H1 (cell line): ENCODE measurements at regions not wholly inside any gene's neighbourhood (a gene's known extent, or its start where the extent isn't known, plus 50 kb on each side); places are given as distances from the start of the nearest gene placed in this dataset.

Experiments used
- CTCF ChIA-PET: fragments of 300-600 bp; sonication (Branson Sonifier 250); formaldehyde crosslinking; loops from one replicate; lab custom pipeline; 2021; ENCODE audit not compliant: partially characterized antibody; lab: Charles Lee
- POLR2A ChIA-PET: fragments of 300-600 bp; sonication (Branson Sonifier 250); formaldehyde crosslinking; loops from one replicate; lab custom pipeline; 2021; ENCODE audit warnings: inconsistent platforms; ENCODE audit not compliant: partially characterized antibody; lab: Charles Lee
- DNase-seq, 2 experiments: peaks; one replicate each; pipeline versions ENCODE4 v3.0.0 to v3.0.0-alpha.2; 2010 to 2022; ENCODE audit warnings: low spot score in 2 of 2, low read depth in 1 of 2, mixed read lengths in 1 of 2
- FAIRE-seq: peaks from 2 replicates; lab custom pipeline; 2011; peaks lifted over from hg19 to GRCh38; lab: Jason Lieb, UNC
- H2AFZ ChIP-seq: 2 replicates; pipeline ENCODE4 v1.8.1; 2012; ENCODE audit warnings: low read length, inconsistent platforms
- H2AK5ac ChIP-seq: 2 replicates; pipeline ENCODE4 v1.6.1; 2013; ENCODE audit warnings: low read depth, low read length
- H2BK120ac ChIP-seq: replicated peaks from 2 replicates; pipeline ENCODE3; 2013; ENCODE audit warnings: low read depth, low read length, inconsistent platforms
- H2BK12ac ChIP-seq: 2 replicates; pipeline ENCODE4 v1.6.1; 2013; ENCODE audit warnings: low read depth, low read length
- H2BK15ac ChIP-seq: 2 replicates; pipeline ENCODE4 v1.6.1; 2013; ENCODE audit warnings: low read length
- H2BK20ac ChIP-seq: 2 replicates; pipeline ENCODE4 v1.6.1; 2013; ENCODE audit warnings: low read length
- H2BK5ac ChIP-seq: 2 replicates; pipeline ENCODE4 v1.6.1; 2013; ENCODE audit warnings: low read depth, low read length
- H3K14ac ChIP-seq: 2 replicates; pipeline ENCODE4 v1.6.1; 2013; ENCODE audit warnings: inconsistent platforms; ENCODE audit not compliant: insufficient read length
- H3K18ac ChIP-seq: 2 replicates; pipeline ENCODE4 v1.6.1; 2013; ENCODE audit warnings: low read length; ENCODE audit errors: extremely low read depth
- H3K23ac ChIP-seq: 2 replicates; pipeline ENCODE4 v1.6.1; 2013; ENCODE audit warnings: inconsistent platforms; ENCODE audit not compliant: insufficient read length
- H3K23me2 ChIP-seq: 2 replicates; pipeline ENCODE4 v1.6.1; 2013; ENCODE audit warnings: low read depth, low read length
- H3K27ac ChIP-seq: 2 replicates; pipeline ENCODE4 v1.6.1; 2011; ENCODE audit warnings: low read depth, low read length, inconsistent platforms
- H3K27me3 ChIP-seq, 4 experiments: replicated peaks in 1 of 4; 1 replicate in 1 of 4; 2 replicates in 3 of 4; pipeline versions ENCODE4 v1.6.1 to v1.8.1; 2011 to 2013; ENCODE audit warnings: low read length in 3 of 4, mild to moderate bottlenecking in 3 of 4, inconsistent platforms in 2 of 4, mixed read lengths in 2 of 4, moderate library complexity in 1 of 4; ENCODE audit not compliant: control insufficient read depth in 3 of 4, insufficient read depth in 3 of 4; ENCODE audit errors: extremely low read depth in 1 of 4
- H3K36me3 ChIP-seq, 4 experiments: 2 replicates each; pipeline versions ENCODE4 v1.6.1 to v1.8.1; 2011 to 2013; ENCODE audit warnings: mild to moderate bottlenecking in 4 of 4, low read length in 3 of 4, moderate library complexity in 2 of 4, control low read depth in 1 of 4, inconsistent platforms in 1 of 4; ENCODE audit not compliant: insufficient read depth in 4 of 4, control insufficient read depth in 2 of 4
- H3K4ac ChIP-seq: replicated peaks from 2 replicates; pipeline ENCODE3; 2013; ENCODE audit warnings: low read length, low read depth, mixed read lengths, inconsistent platforms; ENCODE audit not compliant: insufficient read length
- H3K4me1 ChIP-seq, 4 experiments: replicated peaks in 1 of 4; 1 replicate in 1 of 4; 2 replicates in 3 of 4; pipeline versions ENCODE4 v1.6.1 to v1.8.1; 2011 to 2013; ENCODE audit warnings: low read length in 3 of 4, inconsistent platforms in 2 of 4, mixed read lengths in 1 of 4; ENCODE audit not compliant: insufficient read depth in 4 of 4, control insufficient read depth in 3 of 4
- H3K4me2 ChIP-seq, 2 experiments: 2 replicates each; pipeline versions ENCODE4 v1.6.1 to v1.8.1; 2011 to 2013; ENCODE audit warnings: low read depth in 2 of 2, low read length in 2 of 2, control low read depth in 1 of 2, inconsistent platforms in 1 of 2, mild to moderate bottlenecking in 1 of 2; ENCODE audit not compliant: insufficient read depth in 1 of 2
- H3K4me3 ChIP-seq, 4 experiments: fragments of 200-600, 300-600 bp in 1 of 4; sonication (generic), shearing (Covaris generic), sonication (Bioruptor Twin) in 1 of 4; 2 replicates each; pipeline versions ENCODE4 v1.5.1 to v1.8.1; 2011 to 2016; ENCODE audit warnings: low read length in 4 of 4, low read depth in 3 of 4, control low read depth in 2 of 4, inconsistent platforms in 2 of 4, mild to moderate bottlenecking in 2 of 4, mixed read lengths in 1 of 4, moderate library complexity in 1 of 4; ENCODE audit not compliant: insufficient read depth in 2 of 4; ENCODE audit errors: extremely low read depth in 1 of 4
- H3K56ac ChIP-seq: replicated peaks from 2 replicates; pipeline ENCODE3; 2013; ENCODE audit warnings: low read depth, mild to moderate bottlenecking, mixed read lengths, low read length, inconsistent platforms; ENCODE audit not compliant: insufficient read length
- H3K79me1 ChIP-seq: 2 replicates; pipeline ENCODE4 v1.6.1; 2013; ENCODE audit warnings: low read depth, low read length, control low read depth
- H3K79me2 ChIP-seq, 2 experiments: 2 replicates each; pipeline versions ENCODE4 v1.6.1 to v1.8.1; 2012 to 2013; ENCODE audit warnings: low read length in 2 of 2, mild to moderate bottlenecking in 2 of 2, inconsistent platforms in 1 of 2; ENCODE audit not compliant: insufficient read depth in 2 of 2, control insufficient read depth in 1 of 2
- H3K9ac ChIP-seq, 4 experiments: replicated peaks in 1 of 4; 1 replicate in 1 of 4; 2 replicates in 3 of 4; pipeline versions ENCODE4 v1.6.1 to v1.8.1; 2011 to 2013; ENCODE audit warnings: low read depth in 3 of 4, low read length in 3 of 4, control low read depth in 2 of 4, mild to moderate bottlenecking in 2 of 4, moderate library complexity in 2 of 4, inconsistent platforms in 1 of 4; ENCODE audit errors: extremely low read depth in 1 of 4
- H3K9me3 ChIP-seq, 2 experiments: 2 replicates each; pipeline versions ENCODE4 v1.6.1 to v1.8.1; 2012 to 2013; ENCODE audit warnings: mild to moderate bottlenecking in 2 of 2, moderate library complexity in 2 of 2, control low read depth in 1 of 2, inconsistent platforms in 1 of 2, low read depth in 1 of 2, low read length in 1 of 2, mixed read lengths in 1 of 2; ENCODE audit not compliant: insufficient read depth in 2 of 2
- H4K20me1 ChIP-seq, 2 experiments: replicated peaks in 1 of 2; 2 replicates each; pipeline versions ENCODE3 to v1.8.1; 2011 to 2013; ENCODE audit warnings: inconsistent platforms in 2 of 2, low read length in 2 of 2, mild to moderate bottlenecking in 1 of 2; ENCODE audit not compliant: insufficient read depth in 2 of 2, control insufficient read depth in 1 of 2
- H4K5ac ChIP-seq: 2 replicates; pipeline ENCODE4 v1.6.1; 2013; ENCODE audit warnings: low read length, low read depth, mixed read lengths, inconsistent platforms; ENCODE audit not compliant: insufficient read length
- H4K8ac ChIP-seq: 2 replicates; pipeline ENCODE4 v1.8.0; 2013; ENCODE audit warnings: mild to moderate bottlenecking, moderate library complexity, low read length, inconsistent platforms; ENCODE audit not compliant: insufficient read depth; ENCODE audit errors: extremely low read depth
- H4K91ac ChIP-seq: replicated peaks from 2 replicates; pipeline ENCODE3; 2013; ENCODE audit warnings: low read length, mixed read lengths, inconsistent platforms; ENCODE audit not compliant: insufficient read length
- CBX8 ChIP-seq: fragments of 300-800, 300-1000 bp; sonication (generic); IDR thresholded peaks from 2 replicates; pipeline ENCODE4 v1.7.1; 2016; ENCODE audit warnings: low read depth, low read length, borderline replicate concordance
- GABPA ChIP-seq: IDR thresholded peaks from 2 replicates; pipeline ENCODE4 v1.6.1; 2011; ENCODE audit warnings: mild to moderate bottlenecking, low read length, moderate library complexity, borderline replicate concordance; ENCODE audit not compliant: insufficient read depth
- HDAC2 ChIP-seq, 2 experiments: fragments of 300-600 bp in 1 of 2; sonication (generic) in 1 of 2; IDR thresholded peaks; 2 replicates each; pipeline ENCODE4 v1.6.1; 2011 to 2012; ENCODE audit warnings: low read depth in 2 of 2, low read length in 2 of 2, mild to moderate bottlenecking in 2 of 2, moderate library complexity in 2 of 2, borderline replicate concordance in 1 of 2, inconsistent platforms in 1 of 2
- NANOG ChIP-seq: IDR thresholded peaks from 2 replicates; pipeline ENCODE4 v1.6.1; 2011; ENCODE audit warnings: low read length, low read depth, mild to moderate bottlenecking, inconsistent platforms; ENCODE audit not compliant: insufficient read depth, poor library complexity, severe bottlenecking
- RNF2 ChIP-seq: fragments of 200-900, 300-1000 bp; sonication (generic); IDR thresholded peaks from 2 replicates; pipeline ENCODE4 v1.7.1; 2016; ENCODE audit warnings: borderline replicate concordance, low read depth, mild to moderate bottlenecking, antibody characterized with exemption, low read length; ENCODE audit not compliant: poor library complexity, severe bottlenecking; ENCODE audit errors: missing control alignments
- SIN3A ChIP-seq, 2 experiments: IDR thresholded peaks in 1 of 2; conservative IDR thresholded peaks in 1 of 2; 2 replicates each; pipeline ENCODE4 v1.6.1; 2011 to 2012; ENCODE audit warnings: low read length in 2 of 2, improper control_type of control experiment in 1 of 2, low read depth in 1 of 2, mild to moderate bottlenecking in 1 of 2
- SIX5 ChIP-seq: IDR thresholded peaks from 2 replicates; pipeline ENCODE4 v1.6.1; 2011; ENCODE audit warnings: mild to moderate bottlenecking, low read depth, low read length
- WGBS, 2 experiments: shearing (Covaris generic) in 1 of 2; methylation state at CpG; one replicate each; pipeline versions ENCODE4 v1.1.6 to v1.1.7; 2013 to 2015; ENCODE audit warnings: low lambda C conversion rate in 2 of 2, mixed read lengths in 2 of 2, inconsistent platforms in 1 of 2, low coverage in 1 of 2, missing lambda C conversion rate in 1 of 2; ENCODE audit not compliant: insufficient replicate concordance in 2 of 2, insufficient coverage in 1 of 2, insufficient read length in 1 of 2; ENCODE audit errors: extremely low coverage in 1 of 2, missing lambda C conversion rate in 1 of 2; 5-methylcytosine and 5-hydroxymethylcytosine counted together
- TF ChIP-seq, protein P1 (sequence below): IDR thresholded peaks from 2 replicates; pipeline ENCODE4 v1.6.1; 2012; ENCODE audit warnings: low read length, inconsistent platforms
- TF ChIP-seq, protein P2 (sequence below): IDR thresholded peaks from 2 replicates; pipeline ENCODE4 v1.6.1; 2011; ENCODE audit warnings: low read length, improper control_type of control experiment

DNA sequence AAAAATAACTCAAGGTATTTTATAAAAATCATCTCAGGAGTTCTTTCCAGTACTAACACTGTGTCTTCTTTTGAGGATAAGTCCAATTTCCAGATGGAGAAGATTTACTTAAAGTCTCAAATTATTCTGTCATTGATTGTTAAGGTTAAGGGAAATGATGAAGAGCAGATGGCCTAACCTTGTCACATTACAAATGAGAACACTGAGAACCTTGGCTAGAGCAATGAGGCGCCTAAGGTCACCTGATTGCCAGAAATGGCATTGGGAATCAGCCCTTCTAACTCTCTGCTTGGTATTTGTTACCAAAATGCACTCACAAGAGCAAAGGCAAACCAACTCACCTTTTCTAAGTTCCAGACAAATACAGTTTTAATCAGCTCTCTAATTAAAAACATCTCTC is 835.1 kb downstream of the RNF144A start:
- H3K4me3 ChIP-seq = no peak overlapping the region
- H2BK5ac ChIP-seq = no peak overlapping the region
- no peak overlapping the region for H3K4me2 ChIP-seq
- no peak overlapping the region for H3K14ac ChIP-seq
- peaks cover 0 to 3% (median 0%) of the 10 kb centered on the region in 4 experiments; a peak in 1 of 7 replicates for H3K4me1 ChIP-seq
- FAIRE-seq = no peak
- no peak overlapping the region for H4K91ac ChIP-seq
- H3K9me3 ChIP-seq = no peaks in the 10 kb centered on the region
- WGBS, 2 experiments = 86% methylated on average over 1 of the region's 1 CpG; no CpG with 5 or more reads in 1 of the 2 experiments
- H4K5ac ChIP-seq = no peak overlapping the region
- ChIA-PET CTCF (interaction anchor here (1.3 kb wide), 1 partner anchor 12 kb away, joined by 3 read pairs; no protein-coding TSS in a partner anchor), POLR2A (no interaction called here)
- H3K9ac ChIP-seq = no peak overlapping the region
- H3K79me1 ChIP-seq = no peaks in the 10 kb centered on the region
- no peak overlapping the region for H3K27ac ChIP-seq
- no peak overlapping the region for H2AFZ ChIP-seq
- H3K36me3 ChIP-seq = no peaks in the 10 kb centered on the region
- H3K56ac ChIP-seq = no peak overlapping the region
- no peaks in the 10 kb centered on the region for H4K20me1 ChIP-seq
- DNase-seq = no peak
- no peak overlapping the region for H2AK5ac ChIP-seq
- H3K79me2 ChIP-seq = no peaks in the 10 kb centered on the region
- H2BK12ac ChIP-seq = no peak overlapping the region
- H2BK120ac ChIP-seq = no peak overlapping the region
- H3K23me2 ChIP-seq = no peaks in the 10 kb centered on the region
- H2BK15ac ChIP-seq = no peak overlapping the region
- no peak overlapping the region for H3K4ac ChIP-seq
- no peak overlapping the region for H4K8ac ChIP-seq
- no peak overlapping the region for H3K18ac ChIP-seq
- H3K23ac ChIP-seq = no peak overlapping the region
- H2BK20ac ChIP-seq = no peak overlapping the region
- H3K27me3 ChIP-seq = no peaks in the 10 kb centered on the region
- TF ChIP-seq, protein P1, sequence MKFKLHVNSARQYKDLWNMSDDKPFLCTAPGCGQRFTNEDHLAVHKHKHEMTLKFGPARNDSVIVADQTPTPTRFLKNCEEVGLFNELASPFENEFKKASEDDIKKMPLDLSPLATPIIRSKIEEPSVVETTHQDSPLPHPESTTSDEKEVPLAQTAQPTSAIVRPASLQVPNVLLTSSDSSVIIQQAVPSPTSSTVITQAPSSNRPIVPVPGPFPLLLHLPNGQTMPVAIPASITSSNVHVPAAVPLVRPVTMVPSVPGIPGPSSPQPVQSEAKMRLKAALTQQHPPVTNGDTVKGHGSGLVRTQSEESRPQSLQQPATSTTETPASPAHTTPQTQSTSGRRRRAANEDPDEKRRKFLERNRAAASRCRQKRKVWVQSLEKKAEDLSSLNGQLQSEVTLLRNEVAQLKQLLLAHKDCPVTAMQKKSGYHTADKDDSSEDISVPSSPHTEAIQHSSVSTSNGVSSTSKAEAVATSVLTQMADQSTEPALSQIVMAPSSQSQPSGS = no peak
- TF ChIP-seq, protein P2, sequence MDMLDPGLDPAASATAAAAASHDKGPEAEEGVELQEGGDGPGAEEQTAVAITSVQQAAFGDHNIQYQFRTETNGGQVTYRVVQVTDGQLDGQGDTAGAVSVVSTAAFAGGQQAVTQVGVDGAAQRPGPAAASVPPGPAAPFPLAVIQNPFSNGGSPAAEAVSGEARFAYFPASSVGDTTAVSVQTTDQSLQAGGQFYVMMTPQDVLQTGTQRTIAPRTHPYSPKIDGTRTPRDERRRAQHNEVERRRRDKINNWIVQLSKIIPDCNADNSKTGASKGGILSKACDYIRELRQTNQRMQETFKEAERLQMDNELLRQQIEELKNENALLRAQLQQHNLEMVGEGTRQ = no peak
- no peak for TF ChIP-seq NANOG
- TF ChIP-seq GABPA = no peak
- TF ChIP-seq SIN3A (conservative IDR thresholded peaks at IDR 0.05 in 1 of 2, IDR thresholded peaks at IDR 0.05 in 1 of 2; ENCODE audit: low read depth in 1 of 2, low read length in 2 of 2) = no peak
- TF ChIP-seq RNF2 = no peak
- no peak for TF ChIP-seq HDAC2 (IDR thresholded peaks at IDR 0.05; ENCODE audit: borderline replicate concordance in 1 of 2, low read depth in 2 of 2, low read length in 2 of 2)
- TF ChIP-seq SIX5 = no peak
- no peak for TF ChIP-seq CBX8
